H9 (cell line): ENCODE measurements at regions not wholly inside any gene's neighbourhood (a gene's known extent, or its start where the extent isn't known, plus 50 kb on each side); places are given as distances from the start of the nearest gene placed in this dataset.

ENCODE experiments used
- DNase-seq: peaks from one replicate; pipeline ENCODE4 v3.0.0-alpha.2; 2017
- H2AFZ ChIP-seq: one replicate; pipeline ENCODE4 v1.6.1; 2013; ENCODE audit warnings: mild to moderate bottlenecking, low read length, control low read depth, moderate library complexity
- H2AK5ac ChIP-seq: 2 replicates; pipeline ENCODE4 v1.6.1; 2013; ENCODE audit warnings: low read length, control low read depth, mixed read lengths; ENCODE audit not compliant: insufficient read length
- H2BK120ac ChIP-seq: one replicate; pipeline ENCODE4 v1.6.1; 2013; ENCODE audit warnings: low read depth, mild to moderate bottlenecking, low read length, control low read depth, inconsistent platforms; ENCODE audit not compliant: poor library complexity, severe bottlenecking
- H2BK12ac ChIP-seq: 2 replicates; pipeline ENCODE4 v1.6.1; 2013; ENCODE audit warnings: low read length, control low read depth, mixed read lengths, low read depth; ENCODE audit not compliant: insufficient read length
- H2BK15ac ChIP-seq: 2 replicates; pipeline ENCODE4 v1.6.1; 2013; ENCODE audit warnings: low read depth, low read length, control low read depth
- H2BK20ac ChIP-seq: one replicate; pipeline ENCODE4 v1.6.1; 2013; ENCODE audit warnings: low read depth, mild to moderate bottlenecking, low read length, control low read depth, inconsistent platforms; ENCODE audit not compliant: poor library complexity, severe bottlenecking
- H2BK5ac ChIP-seq: 2 replicates; pipeline ENCODE4 v1.6.1; 2013; ENCODE audit warnings: low read length, control low read depth, mixed read lengths; ENCODE audit not compliant: insufficient read length
- H3K14ac ChIP-seq: 2 replicates; pipeline ENCODE4 v1.6.1; 2013; ENCODE audit warnings: low read length, control low read depth; ENCODE audit not compliant: insufficient read depth
- H3K18ac ChIP-seq: 2 replicates; pipeline ENCODE4 v1.6.1; 2013; ENCODE audit warnings: low read depth, mild to moderate bottlenecking, mixed read lengths, low read length, control low read depth; ENCODE audit not compliant: insufficient read length
- H3K23ac ChIP-seq: 2 replicates; pipeline ENCODE4 v1.6.1; 2013; ENCODE audit warnings: low read length, control low read depth, mixed read lengths, low read depth; ENCODE audit not compliant: insufficient read length
- H3K23me2 ChIP-seq: 2 replicates; pipeline ENCODE4 v1.6.1; 2013; ENCODE audit warnings: low read depth, mild to moderate bottlenecking, mixed read lengths, low read length, control low read depth; ENCODE audit not compliant: insufficient read length, poor library complexity, severe bottlenecking
- H3K27ac ChIP-seq: 2 replicates; pipeline ENCODE4 v1.5.1; 2013; ENCODE audit warnings: low read length, control low read depth, mixed read lengths, low read depth; ENCODE audit not compliant: insufficient read length
- H3K27me3 ChIP-seq: 2 replicates; pipeline ENCODE4 v1.6.1; 2013; ENCODE audit warnings: low read length, control low read depth, inconsistent platforms; ENCODE audit not compliant: insufficient read depth
- H3K4ac ChIP-seq: 2 replicates; pipeline ENCODE4 v1.6.1; 2013; ENCODE audit warnings: low read depth, mild to moderate bottlenecking, control low read depth, inconsistent platforms, low read length, moderate library complexity
- H3K4me1 ChIP-seq: 2 replicates; pipeline ENCODE4 v1.6.1; 2013; ENCODE audit warnings: low read length, control low read depth, inconsistent platforms; ENCODE audit not compliant: insufficient read depth
- H3K4me2 ChIP-seq: 2 replicates; pipeline ENCODE4 v1.6.1; 2013; ENCODE audit warnings: low read length, control low read depth, mixed read lengths; ENCODE audit not compliant: insufficient read length, insufficient read depth
- H3K56ac ChIP-seq: 2 replicates; pipeline ENCODE4 v1.6.1; 2013; ENCODE audit warnings: low read depth, mild to moderate bottlenecking, mixed read lengths, low read length, control low read depth; ENCODE audit not compliant: insufficient read length
- H3K79me1 ChIP-seq: 2 replicates; pipeline ENCODE4 v1.6.1; 2013; ENCODE audit warnings: low read depth, mild to moderate bottlenecking, moderate library complexity, low read length, control low read depth, inconsistent platforms; ENCODE audit not compliant: insufficient read depth, poor library complexity, severe bottlenecking
- H3K79me2 ChIP-seq: 2 replicates; pipeline ENCODE4 v1.6.1; 2013; ENCODE audit warnings: low read length, control low read depth, inconsistent platforms; ENCODE audit not compliant: insufficient read depth
- H3K9ac ChIP-seq: 2 replicates; pipeline ENCODE4 v1.6.1; 2013; ENCODE audit warnings: low read length, control low read depth, mixed read lengths; ENCODE audit not compliant: insufficient read length; ENCODE audit errors: extremely low read depth
- H3K9me3 ChIP-seq: one replicate; pipeline ENCODE4 v1.6.1; 2013; ENCODE audit warnings: low read depth, low read length, inconsistent platforms; ENCODE audit not compliant: control insufficient read depth
- H3T11ph ChIP-seq: one replicate; pipeline ENCODE4 v1.6.1; 2013; ENCODE audit warnings: mild to moderate bottlenecking, low read length, control low read depth, inconsistent platforms
- H4K20me1 ChIP-seq: one replicate; pipeline ENCODE4 v1.6.1; 2013; ENCODE audit not compliant: control insufficient read depth, insufficient read length, insufficient read depth
- H4K5ac ChIP-seq: 2 replicates; pipeline ENCODE4 v1.6.1; 2013; ENCODE audit warnings: low read depth, mild to moderate bottlenecking, mixed read lengths, low read length, control low read depth; ENCODE audit not compliant: insufficient read length
- H4K8ac ChIP-seq: replicated peaks from 2 replicates; pipeline ENCODE4 v1.6.1; 2013; ENCODE audit warnings: low read length, control low read depth, mixed read lengths, low read depth; ENCODE audit not compliant: insufficient read length
- H4K91ac ChIP-seq: 2 replicates; pipeline ENCODE4 v1.6.1; 2013; ENCODE audit warnings: low read depth, mild to moderate bottlenecking, moderate library complexity, mixed read lengths, low read length, control low read depth; ENCODE audit not compliant: insufficient read length
- H3K27ac Mint-ChIP-seq, 3 experiments: 2 replicates in 2 of 3; 3 replicates in 1 of 3; pipeline ENCODE4 v1.8.0; 2020 to 2021; ENCODE audit warnings: mixed read lengths in 3 of 3, mild to moderate bottlenecking in 1 of 3, moderate library complexity in 1 of 3
- H3K27me3 Mint-ChIP-seq: 2 replicates; pipeline ENCODE4 v1.8.0; 2021; ENCODE audit warnings: low read depth, mild to moderate bottlenecking, moderate library complexity, mixed read lengths
- H3K36me3 Mint-ChIP-seq, 3 experiments: 2 replicates in 2 of 3; 3 replicates in 1 of 3; pipeline ENCODE4 v1.8.0; 2020 to 2021; ENCODE audit warnings: low read depth in 3 of 3, mixed read lengths in 3 of 3; ENCODE audit not compliant: insufficient read depth in 1 of 3
- H3K4me1 Mint-ChIP-seq, 2 experiments: 2 replicates each; pipeline ENCODE4 v1.8.0; 2020; ENCODE audit warnings: mixed read lengths in 2 of 2
- H3K4me3 Mint-ChIP-seq, 2 experiments: 2 replicates in 1 of 2; 3 replicates in 1 of 2; pipeline ENCODE4 v1.8.0; 2020 to 2021; ENCODE audit warnings: mild to moderate bottlenecking in 2 of 2, mixed read lengths in 2 of 2, moderate library complexity in 1 of 2
- H3K9me3 Mint-ChIP-seq, 2 experiments: 2 replicates in 1 of 2; 3 replicates in 1 of 2; pipeline ENCODE4 v1.8.0; 2020; ENCODE audit warnings: mild to moderate bottlenecking in 2 of 2, mixed read lengths in 2 of 2, moderate library complexity in 1 of 2
- CTCF ChIP-seq: fragments of 200-600 bp; sonication (generic); conservative IDR thresholded peaks from 3 replicates; pipeline ENCODE4 v1.8.0; 2021; ENCODE audit warnings: antibody characterized with exemption, mild to moderate bottlenecking
- WGBS: extraction: QIAGEN DNeasy Blood & Tissue Kit; methylation state at CpG from one replicate; pipeline ENCODE4 v1.1.7; 2013; ENCODE audit warnings: missing lambda C conversion rate, low lambda C conversion rate, mixed read lengths; ENCODE audit not compliant: insufficient read length; ENCODE audit errors: extremely low coverage; 5-methylcytosine and 5-hydroxymethylcytosine counted together

DNA sequence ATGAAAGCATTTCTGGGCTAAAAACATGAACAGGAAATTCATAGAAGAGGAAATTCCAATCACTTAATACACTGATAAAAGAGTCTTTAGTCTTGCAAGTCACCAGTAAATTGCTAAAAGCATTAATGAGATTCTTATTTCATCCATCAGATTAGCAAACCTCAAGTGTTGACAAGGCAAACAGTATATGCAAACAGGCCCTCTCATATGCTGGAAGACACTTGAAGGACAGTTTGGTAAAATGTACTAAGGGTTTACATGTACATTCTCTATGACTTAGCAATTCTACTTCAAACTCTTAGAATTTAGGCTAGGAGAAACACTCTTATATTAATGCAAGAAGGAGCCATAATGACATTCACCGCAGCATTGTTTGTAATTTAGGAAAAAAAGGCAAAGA, 586.1 kb upstream of the GBE1 start:
- Mint-ChIP-seq H3K27me3 (no peaks in the 10 kb centered on the region), H3K36me3 (peaks cover 0 to 9% (median 0%) of the 10 kb centered on the region in 3 experiments; a peak in 2 of 7 replicates), H3K27ac (no peak overlapping the region), H3K9me3 (no peaks in the 10 kb centered on the region), H3K4me3 (no peak overlapping the region), H3K4me1 (peaks cover 9 to 10% of the 10 kb centered on the region in 2 experiments)
- Histone ChIP-seq H3K4me2 (no peak overlapping the region), H3K4ac (no peak overlapping the region), H3K23ac (no peak overlapping the region), H2BK15ac (no peak overlapping the region), H3T11ph (no peak overlapping the region), H2AK5ac (no peak overlapping the region), H4K91ac (no peak overlapping the region), H2AFZ (no peak overlapping the region), H2BK5ac (no peak overlapping the region), H2BK12ac (no peak overlapping the region), H3K9me3 (no peaks in the 10 kb centered on the region), H3K14ac (no peak overlapping the region), H3K23me2 (no peaks in the 10 kb centered on the region), H3K27ac (no peak overlapping the region), H2BK20ac (no peak overlapping the region), H3K27me3 (no peaks in the 10 kb centered on the region), H3K9ac (no peak overlapping the region), H3K79me2 (no peaks in the 10 kb centered on the region), H4K5ac (no peak overlapping the region), H3K4me1 (no peaks in the 10 kb centered on the region), H2BK120ac (no peak overlapping the region), H3K56ac (no peak overlapping the region), H4K8ac (no peak overlapping the region), H4K20me1 (no peaks in the 10 kb centered on the region), H3K18ac (no peak overlapping the region), H3K79me1 (no peaks in the 10 kb centered on the region)
- DNase-seq: no peak
- no peak for TF ChIP-seq CTCF
- WGBS: no CpG with 5 or more reads among the region's 1 CpG
